ENCODE measurements at regions not wholly inside any gene's neighbourhood (a gene's known extent, or its start where the extent isn't known, plus 50 kb on each side); places are given as distances from the start of the nearest gene placed in this dataset.

GRCh38 chr3:135898774-135899173, 66.8 kb upstream of the PPP2R3A start:
- DNase-seq (ENCODE audit: low read depth) = no peak
- TF ChIP-seq, protein P1, sequence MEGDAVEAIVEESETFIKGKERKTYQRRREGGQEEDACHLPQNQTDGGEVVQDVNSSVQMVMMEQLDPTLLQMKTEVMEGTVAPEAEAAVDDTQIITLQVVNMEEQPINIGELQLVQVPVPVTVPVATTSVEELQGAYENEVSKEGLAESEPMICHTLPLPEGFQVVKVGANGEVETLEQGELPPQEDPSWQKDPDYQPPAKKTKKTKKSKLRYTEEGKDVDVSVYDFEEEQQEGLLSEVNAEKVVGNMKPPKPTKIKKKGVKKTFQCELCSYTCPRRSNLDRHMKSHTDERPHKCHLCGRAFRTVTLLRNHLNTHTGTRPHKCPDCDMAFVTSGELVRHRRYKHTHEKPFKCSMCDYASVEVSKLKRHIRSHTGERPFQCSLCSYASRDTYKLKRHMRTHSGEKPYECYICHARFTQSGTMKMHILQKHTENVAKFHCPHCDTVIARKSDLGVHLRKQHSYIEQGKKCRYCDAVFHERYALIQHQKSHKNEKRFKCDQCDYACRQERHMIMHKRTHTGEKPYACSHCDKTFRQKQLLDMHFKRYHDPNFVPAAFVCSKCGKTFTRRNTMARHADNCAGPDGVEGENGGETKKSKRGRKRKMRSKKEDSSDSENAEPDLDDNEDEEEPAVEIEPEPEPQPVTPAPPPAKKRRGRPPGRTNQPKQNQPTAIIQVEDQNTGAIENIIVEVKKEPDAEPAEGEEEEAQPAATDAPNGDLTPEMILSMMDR (conservative IDR thresholded peaks at IDR 0.05; ENCODE audit: low read depth, low read length) = no peak

GRCh38 chr3:135905058-135905724, 60.3 kb upstream of the PPP2R3A start:
- TF ChIP-seq, protein P1 (conservative IDR thresholded peaks at IDR 0.05; ENCODE audit: low read depth, low read length) = no peak
- no peak for DNase-seq (ENCODE audit: low read depth)
- H3K4me3 ChIP-seq (ENCODE audit: low read length) = no peak overlapping the region

More at GRCh38 chr3:135898774-135899173, 66.8 kb upstream of the PPP2R3A start:
- no peak overlapping the region for H3K4me3 ChIP-seq (ENCODE audit: low read length)

DNA sequence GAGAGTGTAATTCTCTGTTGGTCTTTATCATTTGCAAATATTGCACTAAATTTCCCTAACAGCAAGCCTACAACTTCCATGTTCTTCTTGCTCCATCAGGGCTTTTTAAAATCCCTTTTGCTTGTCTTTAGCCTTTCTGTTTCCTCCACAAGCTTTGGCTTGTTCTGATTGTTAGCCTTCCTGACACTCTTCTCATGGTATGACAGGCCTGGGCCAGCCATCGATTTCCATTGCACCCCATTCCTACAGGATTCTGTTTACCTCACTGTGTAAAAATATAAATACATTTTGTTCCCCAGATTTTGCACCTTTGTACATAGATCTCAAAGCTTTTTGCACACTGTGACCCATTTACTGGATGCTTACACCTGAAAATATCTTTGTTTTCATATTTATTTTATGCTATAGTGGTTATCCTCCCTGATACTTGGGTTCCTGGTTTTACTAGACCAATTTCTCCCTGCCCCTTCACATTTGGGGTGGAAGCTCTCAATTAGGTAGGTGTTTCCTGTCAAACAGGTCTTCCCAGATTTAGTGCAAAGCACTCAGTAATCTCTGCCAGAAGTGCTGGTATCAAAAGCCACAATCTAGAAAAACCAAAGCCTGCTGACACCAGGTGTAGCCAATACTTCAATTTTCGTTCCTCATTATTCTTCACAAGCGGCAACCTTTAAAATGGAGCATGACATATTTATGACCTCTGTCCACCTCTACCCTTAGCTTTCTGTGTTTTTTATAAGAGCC, 57.9 kb upstream of the PPP2R3A start:
- DNase-seq (ENCODE audit: low read depth) = no peak
- H3K4me3 ChIP-seq (ENCODE audit: low read length) = no peak overlapping the region
- TF ChIP-seq, protein P1 (conservative IDR thresholded peaks at IDR 0.05; ENCODE audit: low read depth, low read length) = no peak

DNA sequence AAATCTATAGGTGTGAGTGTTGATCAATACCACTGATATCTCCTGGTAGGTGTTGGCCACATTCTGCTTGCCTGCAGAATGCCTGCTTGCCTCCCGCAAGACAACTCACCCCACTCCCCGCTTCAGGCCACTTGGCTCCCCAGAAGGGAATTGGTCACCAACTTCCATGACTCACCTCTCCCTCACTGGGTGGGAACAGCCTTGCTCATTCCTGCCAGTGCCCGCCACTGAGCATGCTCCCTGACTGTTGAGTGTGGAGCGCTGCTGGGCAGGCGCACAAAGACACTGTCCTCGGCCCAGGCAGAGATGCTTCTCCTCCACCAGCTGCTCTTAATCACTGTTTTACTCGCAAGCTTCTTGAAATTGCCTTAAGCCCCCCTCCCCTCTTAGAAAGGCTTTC, 57.3 kb upstream of the PPP2R3A start:
- no peak overlapping the region for H3K4me3 ChIP-seq (ENCODE audit: low read length)
- DNase-seq (ENCODE audit: low read depth) = no peak
- TF ChIP-seq, protein P1 (conservative IDR thresholded peaks at IDR 0.05; ENCODE audit: low read depth, low read length) = no peak

GRCh38 chr3:135908737-135909136, 56.8 kb upstream of the PPP2R3A start:
- DNase-seq (ENCODE audit: low read depth) = no peak
- no peak overlapping the region for H3K4me3 ChIP-seq (ENCODE audit: low read length)
- TF ChIP-seq, protein P1 (conservative IDR thresholded peaks at IDR 0.05; ENCODE audit: low read depth, low read length) = no peak

- DNase-seq (ENCODE audit: low read depth) = no peak
- TF ChIP-seq, protein P1 (conservative IDR thresholded peaks at IDR 0.05; ENCODE audit: low read depth, low read length) = no peak
- H3K4me3 ChIP-seq (ENCODE audit: low read length) = no peak overlapping the region
These were observed 54.4 kb upstream of the PPP2R3A start for GRCh38 chr3:135911110-135911509.

- DNase-seq (ENCODE audit: low read depth) = no peak
- TF ChIP-seq, protein P1 (conservative IDR thresholded peaks at IDR 0.05; ENCODE audit: low read depth, low read length) = no peak
These were observed 50.3 kb upstream of the PPP2R3A start for GRCh38 chr3:135915206-135915605.

More at GRCh38 chr3:135915206-135915605, 50.3 kb upstream of the PPP2R3A start:
- no peak overlapping the region for H3K4me3 ChIP-seq (ENCODE audit: low read length)

Measured in retinal pigment epithelial cell (primary cell).